ENCODE measurements at regions not wholly inside any gene's neighbourhood (a gene's known extent, or its start where the extent isn't known, plus 50 kb on each side); places are given as distances from the start of the nearest gene placed in this dataset.

- H3K4me1 Mint-ChIP-seq (ENCODE audit: low read depth, unreplicated experiment), result no peaks in the 10 kb centered on the region
- H3K4me3 Mint-ChIP-seq (ENCODE audit: low read depth, unreplicated experiment), result no peak overlapping the region
- no peaks in the 10 kb centered on the region for H3K27me3 Mint-ChIP-seq (ENCODE audit: unreplicated experiment)
- no peak for TF ChIP-seq CTCF (IDR thresholded peaks at IDR 0.05; ENCODE audit: unreplicated experiment)
- no TSS peak for BruUV-seq (replicated peaks)
- intact Hi-C loops (cut with micrococcal nuclease; ENCODE audit: unreplicated experiment), result no loop called here
- no peaks in the 10 kb centered on the region for H3K36me3 Mint-ChIP-seq (ENCODE audit: insufficient read depth, unreplicated experiment)
- no peak for DNase-seq
- CTCF ChIA-PET, result no interaction called here
- peaks cover 21% of the 10 kb centered on the region for H3K9me3 Mint-ChIP-seq (ENCODE audit: low read depth, unreplicated experiment)
- H3K27ac Mint-ChIP-seq (ENCODE audit: unreplicated experiment), result no peak overlapping the region
Observed at GRCh38 chr2:16962505-16962904, 296.9 kb upstream of the CYRIA start.

DNA sequence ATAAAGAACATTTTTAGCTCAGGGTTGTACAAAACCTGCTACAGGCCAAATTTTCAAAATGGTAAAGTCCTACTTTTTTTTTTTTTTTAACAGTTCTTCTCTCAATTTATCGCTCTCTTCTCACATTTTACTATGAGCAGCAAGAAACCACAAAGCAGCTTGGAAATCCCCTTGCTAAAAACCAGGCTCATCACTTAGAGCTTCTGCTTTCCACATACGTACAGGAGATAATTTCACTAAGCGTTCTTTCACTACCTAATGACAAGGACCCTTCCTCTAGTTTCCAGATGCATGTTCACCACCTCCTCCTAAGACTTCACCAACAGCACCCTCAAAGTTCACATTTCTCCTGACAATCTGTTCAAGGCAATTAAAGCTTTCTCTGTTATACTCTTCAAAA is 294.9 kb upstream of the CYRIA start:
- CTCF ChIA-PET, result no interaction called here
- no TSS peak for BruUV-seq (replicated peaks)
- no peak overlapping the region for H3K27ac Mint-ChIP-seq (ENCODE audit: unreplicated experiment)

GRCh38 chr2:16958266-16958665 is 292.6 kb upstream of the CYRIA start:
- H3K27ac Mint-ChIP-seq (ENCODE audit: unreplicated experiment), result no peak overlapping the region
- no peak for DNase-seq
- H3K9me3 Mint-ChIP-seq (ENCODE audit: low read depth, unreplicated experiment), result peaks cover 14% of the 10 kb centered on the region
- no TSS peak for BruUV-seq (replicated peaks)
- H3K4me3 Mint-ChIP-seq (ENCODE audit: low read depth, unreplicated experiment), result no peak overlapping the region
- no peaks in the 10 kb centered on the region for H3K36me3 Mint-ChIP-seq (ENCODE audit: insufficient read depth, unreplicated experiment)
- H3K4me1 Mint-ChIP-seq (ENCODE audit: low read depth, unreplicated experiment), result no peaks in the 10 kb centered on the region
- CTCF ChIA-PET, result no interaction called here
- no peaks in the 10 kb centered on the region for H3K27me3 Mint-ChIP-seq (ENCODE audit: unreplicated experiment)
- no peak for TF ChIP-seq CTCF (IDR thresholded peaks at IDR 0.05; ENCODE audit: unreplicated experiment)
- intact Hi-C loops (cut with micrococcal nuclease; ENCODE audit: unreplicated experiment), result no loop called here

More for the DNA sequence above, 294.9 kb upstream of the CYRIA start:
- Mint-ChIP-seq H3K9me3 (ENCODE audit: low read depth, unreplicated experiment) (peaks cover 19% of the 10 kb centered on the region), H3K4me1 (ENCODE audit: low read depth, unreplicated experiment) (no peaks in the 10 kb centered on the region), H3K4me3 (ENCODE audit: low read depth, unreplicated experiment) (no peak overlapping the region), H3K27me3 (ENCODE audit: unreplicated experiment) (no peaks in the 10 kb centered on the region), H3K36me3 (ENCODE audit: insufficient read depth, unreplicated experiment) (no peaks in the 10 kb centered on the region)
- no peak for TF ChIP-seq CTCF (IDR thresholded peaks at IDR 0.05; ENCODE audit: unreplicated experiment)
- intact Hi-C loops (cut with micrococcal nuclease; ENCODE audit: unreplicated experiment), result no loop called here
- no peak for DNase-seq

DNA sequence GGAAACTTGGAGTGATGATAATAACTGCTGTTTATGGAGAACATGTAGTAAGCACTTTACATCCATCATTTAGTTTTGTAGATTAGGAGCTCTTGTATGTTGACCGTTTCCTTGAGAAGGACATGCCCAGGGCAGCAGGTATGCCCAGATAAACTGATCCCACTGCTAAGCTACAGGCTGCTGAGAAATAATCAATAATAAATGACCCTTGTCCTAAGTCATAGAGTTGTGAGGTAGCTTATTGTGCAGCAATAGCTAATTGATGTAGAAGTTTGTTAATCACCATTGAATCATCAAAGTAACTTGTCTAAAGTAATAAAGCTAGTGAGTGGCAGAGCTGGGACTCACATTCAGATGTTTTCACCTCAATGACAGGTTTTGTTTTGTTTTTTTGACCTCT is 287.2 kb upstream of the CYRIA start:
- BruUV-seq (replicated peaks), result no TSS peak
- H3K27ac Mint-ChIP-seq (ENCODE audit: unreplicated experiment), result no peak overlapping the region
- TF ChIP-seq CTCF (IDR thresholded peaks at IDR 0.05; ENCODE audit: unreplicated experiment), result no peak
- CTCF ChIA-PET, result no interaction called here
- H3K4me3 Mint-ChIP-seq (ENCODE audit: low read depth, unreplicated experiment), result no peak overlapping the region
- H3K27me3 Mint-ChIP-seq (ENCODE audit: unreplicated experiment), result no peaks in the 10 kb centered on the region
- H3K9me3 Mint-ChIP-seq (ENCODE audit: low read depth, unreplicated experiment), result peaks cover 12% of the 10 kb centered on the region
- H3K36me3 Mint-ChIP-seq (ENCODE audit: insufficient read depth, unreplicated experiment), result no peaks in the 10 kb centered on the region
- no peaks in the 10 kb centered on the region for H3K4me1 Mint-ChIP-seq (ENCODE audit: low read depth, unreplicated experiment)
- intact Hi-C loops (cut with micrococcal nuclease; ENCODE audit: unreplicated experiment), result no loop called here
- DNase-seq, result no peak

DNA sequence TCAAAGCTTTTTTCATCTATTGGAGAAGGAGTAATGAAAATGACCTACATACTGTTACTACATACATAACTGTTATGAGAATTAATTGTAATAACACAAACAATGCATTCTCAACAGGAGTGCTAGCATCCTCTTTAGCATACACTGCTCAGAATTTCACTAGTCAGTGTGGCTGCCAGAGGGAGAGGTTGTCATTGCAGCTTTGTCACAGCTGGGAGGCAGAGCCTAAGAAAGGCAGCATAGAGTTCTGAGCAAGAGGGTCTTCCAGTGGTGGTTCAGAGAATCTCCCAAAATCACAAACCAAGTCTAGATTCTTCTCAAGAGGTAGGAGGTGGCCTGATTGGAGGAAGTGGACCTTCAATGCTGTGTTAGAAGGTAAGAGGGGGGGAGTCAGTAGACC is 286.7 kb upstream of the CYRIA start:
- intact Hi-C loops (cut with micrococcal nuclease; ENCODE audit: unreplicated experiment), result no loop called here
- Mint-ChIP-seq H3K9me3 (ENCODE audit: low read depth, unreplicated experiment) (peaks cover 14% of the 10 kb centered on the region), H3K4me1 (ENCODE audit: low read depth, unreplicated experiment) (no peaks in the 10 kb centered on the region), H3K36me3 (ENCODE audit: insufficient read depth, unreplicated experiment) (no peaks in the 10 kb centered on the region), H3K4me3 (ENCODE audit: low read depth, unreplicated experiment) (no peak overlapping the region), H3K27ac (ENCODE audit: unreplicated experiment) (no peak overlapping the region), H3K27me3 (ENCODE audit: unreplicated experiment) (no peaks in the 10 kb centered on the region)
- CTCF ChIA-PET, result no interaction called here
- DNase-seq, result no peak
- TF ChIP-seq CTCF (IDR thresholded peaks at IDR 0.05; ENCODE audit: unreplicated experiment), result no peak
- BruUV-seq (replicated peaks), result no TSS peak
